ENCODE measurements at regions not wholly inside any gene's neighbourhood (a gene's known extent, or its start where the extent isn't known, plus 50 kb on each side); places are given as distances from the start of the nearest gene placed in this dataset.

DNA sequence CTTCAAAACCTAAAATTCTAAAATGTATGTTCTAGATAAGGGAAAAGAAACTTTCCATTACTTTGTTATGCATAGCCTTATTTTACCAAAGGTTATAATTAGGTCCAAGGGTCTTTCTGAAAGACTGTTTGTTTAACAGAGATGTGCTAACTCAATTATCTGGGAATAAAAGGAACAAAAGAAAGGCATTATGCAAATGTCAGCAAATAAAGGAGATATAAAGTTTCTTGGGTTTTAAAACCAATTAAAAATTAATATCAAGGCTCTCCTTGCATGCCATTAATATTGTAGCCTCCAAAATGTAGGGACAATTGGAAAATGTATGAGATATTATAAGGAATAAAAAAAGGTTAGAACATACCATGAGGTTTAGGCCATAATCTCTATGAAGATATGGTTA is 87.8 kb upstream of the DOCK10 start:
- TF ChIP-seq, protein P1, sequence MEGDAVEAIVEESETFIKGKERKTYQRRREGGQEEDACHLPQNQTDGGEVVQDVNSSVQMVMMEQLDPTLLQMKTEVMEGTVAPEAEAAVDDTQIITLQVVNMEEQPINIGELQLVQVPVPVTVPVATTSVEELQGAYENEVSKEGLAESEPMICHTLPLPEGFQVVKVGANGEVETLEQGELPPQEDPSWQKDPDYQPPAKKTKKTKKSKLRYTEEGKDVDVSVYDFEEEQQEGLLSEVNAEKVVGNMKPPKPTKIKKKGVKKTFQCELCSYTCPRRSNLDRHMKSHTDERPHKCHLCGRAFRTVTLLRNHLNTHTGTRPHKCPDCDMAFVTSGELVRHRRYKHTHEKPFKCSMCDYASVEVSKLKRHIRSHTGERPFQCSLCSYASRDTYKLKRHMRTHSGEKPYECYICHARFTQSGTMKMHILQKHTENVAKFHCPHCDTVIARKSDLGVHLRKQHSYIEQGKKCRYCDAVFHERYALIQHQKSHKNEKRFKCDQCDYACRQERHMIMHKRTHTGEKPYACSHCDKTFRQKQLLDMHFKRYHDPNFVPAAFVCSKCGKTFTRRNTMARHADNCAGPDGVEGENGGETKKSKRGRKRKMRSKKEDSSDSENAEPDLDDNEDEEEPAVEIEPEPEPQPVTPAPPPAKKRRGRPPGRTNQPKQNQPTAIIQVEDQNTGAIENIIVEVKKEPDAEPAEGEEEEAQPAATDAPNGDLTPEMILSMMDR (IDR thresholded peaks at IDR 0.05): no peak
- no peak overlapping the region for H3K27ac Mint-ChIP-seq (ENCODE audit: unreplicated experiment)
- H3K4me1 Mint-ChIP-seq (ENCODE audit: low read depth): peaks cover 7% of the 10 kb centered on the region
- peaks cover 16% of the 10 kb centered on the region for H3K9me3 Mint-ChIP-seq (ENCODE audit: low read depth)
- no peaks in the 10 kb centered on the region for H3K36me3 Mint-ChIP-seq (ENCODE audit: low read depth)
- no peak for DNase-seq (ENCODE audit: low spot score)
- H3K4me3 Mint-ChIP-seq (ENCODE audit: unreplicated experiment): no peak overlapping the region
- H3K27me3 Mint-ChIP-seq (ENCODE audit: low read depth): no peaks in the 10 kb centered on the region

DNA sequence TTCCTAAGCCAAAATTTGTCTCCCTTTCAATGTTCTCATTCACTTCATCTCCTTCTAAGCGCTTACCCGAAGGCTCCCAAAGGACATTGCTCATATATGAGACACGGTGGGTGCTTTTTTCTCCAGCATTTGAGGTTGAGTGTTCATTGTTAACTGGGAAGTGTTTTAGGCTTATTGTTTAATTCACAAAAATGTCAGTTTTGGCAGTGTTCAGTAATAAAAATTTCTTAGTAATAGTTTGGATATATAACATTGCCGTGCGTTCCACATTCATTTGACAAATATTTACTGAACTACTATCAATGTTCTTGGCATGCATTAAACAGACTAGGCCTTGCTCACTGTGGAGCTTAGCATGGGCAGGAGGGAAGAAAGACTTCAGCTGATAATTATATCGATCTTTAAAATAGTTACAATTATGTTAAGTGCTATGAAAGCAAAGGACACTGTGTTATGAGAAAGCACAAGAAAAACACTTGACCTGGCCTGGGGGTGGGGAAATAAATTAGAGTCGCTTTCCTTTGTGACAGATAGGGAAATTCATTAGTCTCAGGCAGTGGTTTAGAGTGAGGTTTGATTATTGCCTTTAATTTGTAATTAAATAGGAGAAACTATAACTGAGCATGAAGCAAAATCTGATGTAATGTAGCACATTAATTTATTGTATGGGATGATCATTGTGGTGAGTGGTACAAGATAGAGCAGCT is 82.2 kb upstream of the DOCK10 start:
- TF ChIP-seq, protein P1 (IDR thresholded peaks at IDR 0.05): no peak
- Mint-ChIP-seq H3K4me1 (ENCODE audit: low read depth) (peaks cover 7% of the 10 kb centered on the region), H3K4me3 (ENCODE audit: unreplicated experiment) (no peak overlapping the region), H3K27me3 (ENCODE audit: low read depth) (no peaks in the 10 kb centered on the region), H3K36me3 (ENCODE audit: low read depth) (no peaks in the 10 kb centered on the region), H3K9me3 (ENCODE audit: low read depth) (peaks cover 16% of the 10 kb centered on the region), H3K27ac (ENCODE audit: unreplicated experiment) (no peak overlapping the region)
- DNase-seq (ENCODE audit: low spot score): no peak

DNA sequence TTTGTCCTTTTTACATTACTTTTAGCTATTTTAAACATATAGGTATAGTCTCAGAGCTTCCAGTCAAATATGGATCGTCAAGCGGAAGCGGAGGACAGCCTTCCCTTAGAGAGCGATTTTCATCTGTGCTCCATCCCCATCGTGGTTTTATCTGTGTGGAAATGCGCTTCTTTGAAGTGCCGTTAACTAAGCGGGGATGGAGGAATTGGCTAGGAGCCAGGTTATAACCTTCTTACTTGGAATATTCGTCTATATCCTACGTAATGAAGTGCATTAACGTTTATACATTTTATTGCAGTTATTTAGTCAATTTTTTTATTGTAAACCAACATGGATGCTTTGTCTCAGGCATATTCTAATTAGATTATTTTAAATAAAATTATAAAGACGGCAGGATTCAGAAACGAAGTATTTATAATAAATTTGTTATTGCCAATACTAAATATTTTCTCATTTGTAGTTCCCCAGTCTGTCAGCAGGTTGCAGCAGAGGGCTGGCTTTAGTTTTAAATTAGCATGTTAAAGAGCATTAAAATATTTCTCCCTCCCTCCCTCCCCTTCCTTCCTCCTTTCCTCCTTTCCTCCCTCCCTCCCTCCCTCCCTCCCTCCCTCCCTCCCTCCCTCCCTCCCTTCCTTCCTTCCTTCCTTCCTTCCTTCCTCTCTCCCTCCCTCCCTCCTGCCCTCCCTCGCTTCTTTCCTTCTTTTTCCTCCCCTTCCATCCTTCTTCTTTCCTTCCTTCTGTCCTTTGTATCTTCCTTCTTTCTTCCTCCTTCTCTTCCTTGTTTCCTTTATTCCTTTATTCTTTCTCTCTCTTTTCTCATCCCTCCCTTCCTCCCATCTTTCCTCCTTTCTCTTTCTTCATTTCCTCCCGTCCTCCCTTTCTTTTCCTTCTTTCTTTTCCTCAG is 80.6 kb upstream of the DOCK10 start:
- Mint-ChIP-seq H3K27ac (ENCODE audit: unreplicated experiment) (no peak overlapping the region), H3K9me3 (ENCODE audit: low read depth) (peaks cover 11% of the 10 kb centered on the region), H3K4me1 (ENCODE audit: low read depth) (peaks cover 7% of the 10 kb centered on the region), H3K27me3 (ENCODE audit: low read depth) (no peaks in the 10 kb centered on the region), H3K4me3 (ENCODE audit: unreplicated experiment) (no peak overlapping the region), H3K36me3 (ENCODE audit: low read depth) (no peaks in the 10 kb centered on the region)
- DNase-seq (ENCODE audit: low spot score): no peak
- TF ChIP-seq, protein P1 (IDR thresholded peaks at IDR 0.05): peak; percentile 84

DNA sequence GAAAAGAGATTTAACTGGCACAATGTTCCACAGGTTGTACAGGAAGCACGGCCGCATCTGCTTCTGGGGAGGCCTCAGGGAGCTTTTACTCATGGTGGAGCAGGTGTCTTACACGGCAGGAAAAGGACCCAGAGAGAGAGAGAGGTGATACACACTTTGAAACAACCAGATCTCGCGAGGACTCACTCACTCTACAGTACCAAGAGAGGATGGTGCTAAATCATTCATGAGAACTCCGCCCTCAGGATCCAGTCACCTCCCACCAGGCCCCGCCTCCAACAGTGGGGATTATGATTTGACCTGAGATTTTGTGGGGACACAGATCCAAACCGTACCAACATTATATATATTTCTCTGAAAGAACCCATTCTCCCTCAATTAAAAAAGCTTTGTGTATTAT is 79.7 kb upstream of the DOCK10 start:
- H3K4me1 Mint-ChIP-seq (ENCODE audit: low read depth): peaks cover 12% of the 10 kb centered on the region

GRCh38 chr2:225120186-225120585 is 77.9 kb upstream of the DOCK10 start:
- no peaks in the 10 kb centered on the region for H3K27me3 Mint-ChIP-seq (ENCODE audit: low read depth)
- no peaks in the 10 kb centered on the region for H3K9me3 Mint-ChIP-seq (ENCODE audit: low read depth)
- H3K36me3 Mint-ChIP-seq (ENCODE audit: low read depth): no peaks in the 10 kb centered on the region
- no peak overlapping the region for H3K27ac Mint-ChIP-seq (ENCODE audit: unreplicated experiment)
- H3K4me1 Mint-ChIP-seq (ENCODE audit: low read depth): peaks cover 12% of the 10 kb centered on the region
- DNase-seq (ENCODE audit: low spot score): no peak
- TF ChIP-seq, protein P1 (IDR thresholded peaks at IDR 0.05): no peak
- H3K4me3 Mint-ChIP-seq (ENCODE audit: unreplicated experiment): no peak overlapping the region

More for the DNA sequence above, 79.7 kb upstream of the DOCK10 start:
- Mint-ChIP-seq H3K27ac (ENCODE audit: unreplicated experiment) (no peak overlapping the region), H3K4me3 (ENCODE audit: unreplicated experiment) (no peak overlapping the region), H3K9me3 (ENCODE audit: low read depth) (peaks cover 2% of the 10 kb centered on the region), H3K27me3 (ENCODE audit: low read depth) (no peaks in the 10 kb centered on the region), H3K36me3 (ENCODE audit: low read depth) (no peaks in the 10 kb centered on the region)
- TF ChIP-seq, protein P1 (IDR thresholded peaks at IDR 0.05): no peak
- DNase-seq (ENCODE audit: low spot score): no peak
